HFF-Myc (cell line): ENCODE measurements at regions not wholly inside any gene's neighbourhood (a gene's known extent, or its start where the extent isn't known, plus 50 kb on each side); places are given as distances from the start of the nearest gene placed in this dataset.

Source experiments
- DNase-seq: peaks from one replicate; pipeline ENCODE4 v3.0.0-alpha.2; 2011; ENCODE audit warnings: low read depth; ENCODE audit errors: extremely low read depth
- H3K4me3 ChIP-seq: replicated peaks from 2 replicates; pipeline ENCODE4 v1.5.1; 2011; ENCODE audit warnings: low read depth, mild to moderate bottlenecking, control low read depth, low read length
- CTCF ChIP-seq: IDR thresholded peaks from 2 replicates; pipeline ENCODE4 v1.5.1; 2012; ENCODE audit warnings: mild to moderate bottlenecking, low read depth, low read length, control low read depth; ENCODE audit errors: missing control alignments

GRCh38 chr13:90947976-90948375, 399.5 kb upstream of the MIR17HG start:
- TF ChIP-seq CTCF = no peak
- no peak overlapping the region for H3K4me3 ChIP-seq

GRCh38 chr13:90950160-90950559, 397.3 kb upstream of the MIR17HG start:
- no peak for DNase-seq
- no peak for TF ChIP-seq CTCF

More at GRCh38 chr13:90947976-90948375, 399.5 kb upstream of the MIR17HG start:
- no peak for DNase-seq

GRCh38 chr13:90951663-90952062, 395.8 kb upstream of the MIR17HG start:
- H3K4me3 ChIP-seq = no peak overlapping the region
- no peak for DNase-seq
- no peak for TF ChIP-seq CTCF

More at GRCh38 chr13:90950160-90950559, 397.3 kb upstream of the MIR17HG start:
- H3K4me3 ChIP-seq = no peak overlapping the region

DNA sequence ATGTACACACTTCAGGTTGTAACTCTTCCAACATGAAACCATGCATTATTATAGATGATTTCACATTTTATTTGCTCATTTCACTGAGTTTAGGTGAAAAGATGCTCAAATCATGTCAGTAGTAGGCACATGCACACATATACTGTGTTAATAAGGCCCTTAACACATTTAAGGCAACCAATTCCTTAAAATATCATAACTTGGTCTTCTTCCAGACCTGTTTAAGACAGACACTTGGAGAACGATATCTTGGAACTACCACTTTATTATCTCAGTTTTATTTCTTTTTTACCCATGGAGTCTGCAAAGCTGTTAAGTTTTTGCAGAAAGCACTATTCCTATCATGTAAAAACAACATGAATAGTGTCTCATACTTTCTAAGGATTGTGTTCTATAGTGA, 395.2 kb upstream of the MIR17HG start:
- no peak for DNase-seq
- no peak for TF ChIP-seq CTCF
- no peak overlapping the region for H3K4me3 ChIP-seq

- H3K4me3 ChIP-seq = no peak overlapping the region
- no peak for TF ChIP-seq CTCF
- no peak for DNase-seq
These were observed 392.8 kb upstream of the MIR17HG start for GRCh38 chr13:90954605-90955195.

DNA sequence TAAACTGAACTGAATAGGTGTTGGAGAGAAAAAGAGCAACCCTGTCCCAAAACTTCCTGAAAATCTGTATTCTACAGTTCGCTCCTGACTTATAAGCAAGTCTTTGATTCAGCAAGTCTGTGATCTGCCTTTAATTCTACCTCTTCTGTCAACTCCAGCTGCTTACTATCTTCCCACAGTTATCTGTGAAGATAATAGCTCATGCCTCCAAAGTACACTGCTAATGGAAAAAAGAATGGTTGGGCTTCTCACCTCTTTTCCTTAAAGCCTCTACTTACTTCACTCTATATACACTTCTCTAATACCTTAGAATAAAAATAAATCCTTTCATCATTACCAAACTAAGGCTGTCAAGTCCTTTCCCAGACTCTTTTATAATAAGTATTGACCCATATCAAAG, 391.5 kb upstream of the MIR17HG start:
- DNase-seq = no peak
- H3K4me3 ChIP-seq = no peak overlapping the region
- no peak for TF ChIP-seq CTCF

DNA sequence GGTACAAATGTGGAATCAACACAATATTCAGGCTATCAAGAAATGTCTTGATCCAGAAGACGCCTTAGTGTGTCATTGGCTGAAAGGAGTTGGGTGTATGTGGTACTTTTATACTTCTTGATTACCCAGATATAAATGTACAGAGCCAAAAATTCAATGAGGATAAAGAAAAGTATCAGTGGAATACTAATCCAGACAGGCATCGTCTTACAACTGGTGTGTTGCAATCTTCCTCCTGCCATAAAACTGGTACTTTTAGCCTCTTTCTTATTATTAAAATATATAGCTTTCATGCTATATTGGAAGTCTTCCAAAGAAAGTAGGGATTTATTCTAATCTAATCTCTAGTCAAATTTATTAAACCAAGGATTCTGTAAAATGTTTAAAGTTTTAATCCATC, 388.6 kb upstream of the MIR17HG start:
- H3K4me3 ChIP-seq = no peak overlapping the region
- DNase-seq = no peak
- TF ChIP-seq CTCF = no peak
